Prostate gland (tissue), 2 donors: ENCODE measurements at regions not wholly inside any gene's neighbourhood (a gene's known extent, or its start where the extent isn't known, plus 50 kb on each side); places are given as distances from the start of the nearest gene placed in this dataset.

Source experiments
- DNase-seq: peaks from one replicate; pipeline ENCODE4 v3.0.0-alpha.2; 2019; ENCODE audit warnings: low spot score
- H3K27ac ChIP-seq, 2 donors: fragments of 200-600 bp; sonication (generic); 2 replicates each; pipeline ENCODE4 v1.5.1; 2017 to 2019
- H3K27me3 ChIP-seq: fragments of 200-600 bp; sonication (generic); replicated peaks from 2 replicates; pipeline ENCODE4 v1.5.1; 2019; ENCODE audit not compliant: insufficient read depth
- H3K36me3 ChIP-seq, 2 donors: fragments of 200-600 bp; sonication (generic); 1 replicate in 1 of 2; 2 replicates in 1 of 2; pipeline versions ENCODE4 v1.5.1 to v1.8.1; 2017 to 2019
- H3K4me1 ChIP-seq: fragments of 200-600 bp; sonication (generic); replicated peaks from 2 replicates; pipeline ENCODE4 v1.5.1; 2019
- H3K4me3 ChIP-seq, 2 donors: fragments of 200-600 bp; sonication (generic); 2 replicates each; pipeline ENCODE4 v1.5.1; 2017 to 2019
- H3K9me3 ChIP-seq: fragments of 200-600 bp; sonication (generic); 2 replicates; pipeline ENCODE4 v1.5.1; 2017
- CTCF ChIP-seq, 4 experiments: fragments of 200-600 bp in 2 of 4; fragments of 450-650 bp in 2 of 4; sonication (generic) in 2 of 4; IDR thresholded peaks; 1 replicate in 3 of 4; 2 replicates in 1 of 4; pipeline ENCODE4 v1.5.1; 2016 to 2019; ENCODE audit warnings: antibody characterized with exemption in 4 of 4, mild to moderate bottlenecking in 2 of 4, moderate library complexity in 2 of 4
- POLR2A ChIP-seq: fragments of 450-650 bp; IDR thresholded peaks from one replicate; pipeline ENCODE4 v1.6.1; 2016; ENCODE audit warnings: antibody characterized with exemption, mild to moderate bottlenecking
- POLR2AphosphoS5 ChIP-seq: sonication (generic); formaldehyde crosslinking; IDR thresholded peaks from one replicate; pipeline ENCODE4 v1.6.1; 2017; ENCODE audit warnings: antibody characterized with exemption
- WGBS: methylation state at CpG from one replicate; pipeline ENCODE4 v1.1.5; 2018; 5-methylcytosine and 5-hydroxymethylcytosine counted together
- intact Hi-C: fragments of 100-400 bp; cut with DNase I; formaldehyde crosslinking; loops from one replicate; pipeline ENCODE4 v1.14.2; 2022

GRCh38 chr16:51289336-51289735 is 138.3 kb upstream of the SALL1 start:
- WGBS = 36% methylated on average over 3 of the region's 3 CpGs
- no peaks in the 10 kb centered on the region for H3K27me3 ChIP-seq
- DNase-seq = no peak
- H3K4me1 ChIP-seq = no peaks in the 10 kb centered on the region
- H3K36me3 ChIP-seq = no peaks in the 10 kb centered on the region
- H3K27ac ChIP-seq = no peak overlapping the region
- no peak overlapping the region for H3K4me3 ChIP-seq
- H3K9me3 ChIP-seq = no peaks in the 10 kb centered on the region
- intact Hi-C loops = no loop called here
- TF ChIP-seq POLR2A (no peak), POLR2AphosphoS5 (no peak), CTCF (IDR thresholded peaks at IDR 0.05) (no peak)

GRCh38 chr16:51287121-51287755 is 136.2 kb upstream of the SALL1 start:
- TF ChIP-seq CTCF (IDR thresholded peaks at IDR 0.05) = no peak
- TF ChIP-seq POLR2A = no peak
- no peak for TF ChIP-seq POLR2AphosphoS5
- DNase-seq = no peak
- 40% methylated on average over 14 of the region's 14 CpGs for WGBS

GRCh38 chr16:51286272-51286671 is 135.2 kb upstream of the SALL1 start:
- H3K27me3 ChIP-seq = no peaks in the 10 kb centered on the region
- H3K4me1 ChIP-seq = no peaks in the 10 kb centered on the region
- no peaks in the 10 kb centered on the region for H3K9me3 ChIP-seq
- H3K27ac ChIP-seq = no peak overlapping the region
- DNase-seq = no peak
- WGBS = 95% methylated on average over 5 of the region's 5 CpGs
- no peaks in the 10 kb centered on the region for H3K36me3 ChIP-seq
- no peak overlapping the region for H3K4me3 ChIP-seq
- TF ChIP-seq POLR2AphosphoS5 = no peak
- no peak for TF ChIP-seq POLR2A
- no peak for TF ChIP-seq CTCF (IDR thresholded peaks at IDR 0.05)
- intact Hi-C loops = no loop called here

More at GRCh38 chr16:51287121-51287755, 136.2 kb upstream of the SALL1 start:
- no peaks in the 10 kb centered on the region for H3K4me1 ChIP-seq
- H3K9me3 ChIP-seq = no peaks in the 10 kb centered on the region
- no peak overlapping the region for H3K27ac ChIP-seq
- H3K36me3 ChIP-seq = no peaks in the 10 kb centered on the region
- intact Hi-C loops = no loop called here
- no peak overlapping the region for H3K4me3 ChIP-seq
- H3K27me3 ChIP-seq = no peaks in the 10 kb centered on the region

GRCh38 chr16:51276336-51276735 is 125.3 kb upstream of the SALL1 start:
- no peaks in the 10 kb centered on the region for H3K9me3 ChIP-seq
- H3K27me3 ChIP-seq = no peaks in the 10 kb centered on the region
- no peak overlapping the region for H3K4me3 ChIP-seq
- WGBS = 63% methylated on average over 1 of the region's 1 CpG
- H3K4me1 ChIP-seq = no peaks in the 10 kb centered on the region
- intact Hi-C loops = no loop called here
- no peaks in the 10 kb centered on the region for H3K36me3 ChIP-seq
- no peak for DNase-seq
- H3K27ac ChIP-seq = no peak overlapping the region
- TF ChIP-seq POLR2AphosphoS5 = no peak
- TF ChIP-seq POLR2A = no peak
- no peak for TF ChIP-seq CTCF (IDR thresholded peaks at IDR 0.05)

- H3K4me3 ChIP-seq = no peak overlapping the region
- TF ChIP-seq POLR2A (no peak), POLR2AphosphoS5 (no peak), CTCF (IDR thresholded peaks at IDR 0.05) (no peak)
- no peaks in the 10 kb centered on the region for H3K4me1 ChIP-seq
- no peaks in the 10 kb centered on the region for H3K9me3 ChIP-seq
- H3K36me3 ChIP-seq = no peaks in the 10 kb centered on the region
- 83% methylated on average over 4 of the region's 4 CpGs for WGBS
- no peak overlapping the region for H3K27ac ChIP-seq
- no peaks in the 10 kb centered on the region for H3K27me3 ChIP-seq
- no peak for DNase-seq
- intact Hi-C loops = no loop called here
Measured at GRCh38 chr16:51272420-51272819, 121.3 kb upstream of the SALL1 start.
